NCI-H524 (cell line): ENCODE measurements at regions not wholly inside any gene's neighbourhood (a gene's known extent, or its start where the extent isn't known, plus 50 kb on each side); places are given as distances from the start of the nearest gene placed in this dataset.
A peak's percentile ranks its signal among the peaks of the same experiment; 100 is the strongest.
"Not testable (repeated sequence)": the region's sequence is repeated elsewhere in the genome, so short reads cannot be mapped to it uniquely, and the experiment has no call there.

Experiments
- DNase-seq, 2 experiments: peaks; one replicate each; lab custom pipeline; 2025; lab: John Stamatoyannopoulos, UW

GRCh38 chr5:94025788-94026473, 284.5 kb upstream of the POU5F2 start:
- DNase-seq: peak in 1 of 2 experiments; percentile 20

- DNase-seq: no peak
These were observed 283.2 kb upstream of the POU5F2 start for GRCh38 chr5:94024620-94025019.

DNA sequence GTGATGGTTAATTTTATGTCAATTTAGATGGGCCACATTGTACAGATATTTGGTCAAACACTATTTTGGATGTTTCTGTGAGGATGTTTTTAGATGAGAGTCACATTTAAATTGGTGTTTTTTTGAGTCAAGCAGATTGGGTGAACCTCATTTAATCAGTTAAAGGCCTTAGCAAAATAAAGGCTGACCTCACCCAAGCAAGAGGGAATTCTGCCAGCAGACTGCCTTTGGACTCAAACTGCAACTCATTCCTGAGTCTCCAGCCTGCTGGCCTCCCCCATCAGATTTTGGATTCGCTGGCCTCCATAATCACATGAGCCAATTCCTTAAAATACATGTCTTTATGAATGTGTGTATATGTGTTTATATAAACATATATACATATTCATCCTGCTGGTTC, 282.7 kb upstream of the POU5F2 start:
- no peak for DNase-seq

DNA sequence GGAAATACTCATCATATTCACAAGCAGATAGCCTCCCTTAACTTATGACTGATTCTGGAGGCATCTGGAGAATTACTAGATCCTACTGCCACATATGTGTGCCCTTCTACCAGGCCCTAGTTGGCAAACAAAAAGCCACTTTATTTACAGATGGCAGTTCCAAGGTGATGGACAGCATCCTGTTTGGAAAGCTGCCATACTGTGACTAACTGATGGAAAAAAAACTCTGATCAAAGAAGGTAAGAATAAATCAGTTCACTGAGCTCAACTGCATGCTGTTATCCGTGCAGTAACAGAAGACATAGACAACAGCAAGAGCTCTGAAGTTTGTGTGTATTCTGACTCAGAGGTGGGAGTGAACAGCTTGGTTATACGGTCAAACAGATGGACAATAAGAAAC, 279.8 kb upstream of the POU5F2 start:
- no peak for DNase-seq

DNA sequence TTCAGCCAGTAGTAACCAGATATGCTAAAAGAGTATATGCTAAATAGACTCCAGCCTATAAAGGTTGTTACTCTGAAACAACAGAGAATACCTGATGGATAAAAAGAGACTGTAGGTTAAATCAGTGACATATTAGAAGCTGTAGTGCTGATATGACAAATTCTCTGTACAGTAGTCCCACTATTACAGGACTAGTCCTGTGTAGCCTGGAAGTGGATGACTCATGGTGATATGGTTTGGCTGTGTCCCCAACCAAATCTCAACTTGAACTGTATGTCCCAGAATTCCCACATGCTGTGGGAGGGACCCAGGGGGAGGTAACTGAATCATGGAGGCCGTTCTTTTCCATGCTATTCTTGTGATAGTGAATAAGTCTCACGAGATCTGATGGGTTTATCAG, 276.2 kb upstream of the POU5F2 start:
- no peak for DNase-seq

GRCh38 chr5:94010814-94011213, 269.4 kb upstream of the POU5F2 start:
- DNase-seq: no peak

DNA sequence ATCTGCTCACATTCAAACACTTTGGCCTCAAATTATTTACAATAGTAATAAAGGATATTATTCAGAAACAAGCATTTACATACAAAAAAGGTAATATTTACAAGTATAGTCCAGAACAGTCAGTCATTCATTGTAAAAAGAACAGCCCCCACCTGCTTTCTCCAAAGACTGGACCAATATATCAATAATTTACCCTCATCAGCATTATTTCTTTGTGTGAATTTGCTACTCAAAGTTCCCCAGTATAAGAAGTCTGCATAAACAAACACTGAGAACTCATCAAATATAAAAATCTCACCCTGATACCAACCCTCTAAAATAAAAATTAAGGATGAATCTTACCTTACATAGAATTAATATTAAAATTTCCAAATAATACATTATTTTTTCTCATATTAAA, 267.8 kb upstream of the POU5F2 start:
- DNase-seq: no peak

DNA sequence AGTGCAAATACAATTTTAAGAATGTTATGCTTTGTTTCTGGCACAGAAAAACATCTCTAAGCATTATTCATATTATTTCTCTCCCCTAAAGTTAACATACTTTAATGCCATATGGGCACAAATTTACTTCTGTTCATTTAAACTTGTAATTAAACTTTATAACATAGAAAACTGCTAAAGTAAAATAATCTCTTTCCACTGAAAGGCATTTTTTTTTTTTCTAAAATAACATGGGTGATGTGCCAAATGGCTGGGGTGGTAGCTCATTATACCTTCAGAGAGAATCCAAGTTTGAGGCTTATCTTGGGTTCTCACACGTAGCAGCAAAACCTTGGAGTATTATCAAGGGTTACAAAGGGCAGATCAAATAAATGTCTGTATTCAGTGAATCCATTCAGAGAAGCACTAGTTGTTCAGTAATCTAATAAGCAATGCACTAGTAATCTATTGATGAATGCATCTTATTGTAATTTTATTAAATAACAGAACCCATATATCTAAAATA, 257.6 kb upstream of the POU5F2 start:
- DNase-seq: no peak

DNA sequence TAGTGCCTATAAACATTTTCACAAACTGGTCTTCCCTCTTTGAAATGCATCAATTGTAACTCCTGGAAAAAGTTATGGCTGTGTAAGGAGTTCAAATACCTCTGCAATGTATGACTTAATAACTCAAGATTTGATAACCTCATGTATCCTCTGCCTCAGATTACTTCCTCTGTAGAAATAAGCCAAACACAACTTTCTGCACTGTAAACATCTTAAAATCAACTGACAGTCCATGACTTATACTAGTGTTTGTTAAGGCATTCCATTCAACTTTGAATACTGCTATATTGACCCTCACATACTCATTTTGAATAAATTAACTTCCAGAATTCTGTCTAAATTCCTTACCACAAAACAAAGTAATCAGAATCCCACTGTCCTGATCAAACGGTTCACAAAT, 256.2 kb upstream of the POU5F2 start:
- DNase-seq: no peak

DNA sequence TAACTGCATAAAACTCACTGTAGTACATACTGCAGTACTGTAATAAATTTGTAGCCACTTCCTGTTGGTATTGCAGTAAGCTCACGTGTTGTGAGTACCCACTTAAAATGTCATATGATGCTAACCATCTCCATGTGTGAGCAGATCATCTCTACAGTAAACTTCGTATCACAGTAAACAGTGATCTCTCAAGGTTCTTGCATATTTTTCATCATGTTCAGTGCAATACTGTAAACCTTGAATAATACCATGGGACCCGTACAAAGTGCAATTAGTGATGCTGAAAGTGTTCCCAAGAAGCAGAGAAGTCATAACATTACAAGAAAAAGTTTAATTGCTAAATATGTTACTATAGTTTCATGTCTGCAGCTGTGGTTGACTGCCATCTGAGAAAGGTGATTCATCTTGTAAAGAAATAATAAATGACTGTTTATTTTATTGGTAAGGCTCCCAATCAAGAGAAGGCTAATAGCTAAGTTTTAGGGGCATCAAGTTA, 253.8 kb upstream of the POU5F2 start:
- DNase-seq: no peak

DNA sequence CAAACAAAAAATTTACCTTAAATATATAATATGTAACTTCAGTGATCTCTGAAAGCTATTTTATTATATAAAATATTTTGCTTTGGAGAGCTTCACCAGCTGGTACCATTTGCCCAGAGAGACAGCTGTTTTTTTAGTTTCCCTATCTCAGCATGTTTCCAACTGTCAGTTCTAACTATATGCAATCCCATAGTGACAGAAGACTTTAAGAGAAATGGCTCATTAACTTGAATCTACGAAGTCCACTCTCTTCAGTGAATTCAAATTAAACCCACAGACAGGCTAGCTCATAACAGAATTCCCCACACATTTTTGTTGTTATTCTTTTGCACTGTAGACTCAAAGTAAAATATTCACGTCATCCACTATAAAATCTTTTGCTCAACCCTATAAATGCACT, 251.8 kb upstream of the POU5F2 start:
- peak in 1 of 2 experiments; percentile 26 for DNase-seq

GRCh38 chr5:93990504-93991070, 249.2 kb upstream of the POU5F2 start:
- DNase-seq: no peak

DNA sequence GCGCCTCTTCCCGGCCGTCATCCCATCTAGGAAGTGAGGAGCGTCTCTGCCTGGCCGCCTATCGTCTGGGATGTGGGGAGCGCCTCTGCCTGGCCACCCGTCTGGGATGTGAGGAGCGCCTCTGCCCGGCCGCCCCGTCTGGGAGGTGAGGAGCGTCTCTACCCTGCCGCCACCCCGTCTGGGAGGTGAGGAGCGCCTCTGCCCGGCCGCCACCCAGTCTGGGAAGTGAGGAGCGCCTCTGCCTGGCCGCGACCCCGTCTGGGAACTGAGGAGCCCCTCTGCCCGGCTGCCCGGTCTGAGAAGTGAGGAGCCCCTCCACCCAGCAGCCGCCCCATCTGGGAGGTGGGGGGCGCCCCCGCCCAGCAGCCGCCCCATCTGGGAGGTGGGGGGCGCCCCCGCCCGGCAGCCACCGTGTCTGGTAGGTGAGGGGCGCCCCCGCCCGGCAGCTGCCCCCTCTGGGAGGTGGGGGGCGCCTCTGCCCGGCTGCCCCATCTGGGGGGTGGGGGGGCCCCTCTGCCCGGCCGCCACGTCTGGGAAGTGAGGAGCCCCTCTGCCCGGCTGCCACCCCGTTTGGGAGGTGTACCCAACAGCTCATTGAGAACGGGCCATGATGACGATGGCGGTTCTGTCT, 244.7 kb upstream of the POU5F2 start:
- DNase-seq: not testable (repeated sequence)

- no peak for DNase-seq
These were observed 236.8 kb upstream of the POU5F2 start for GRCh38 chr5:93978222-93978621.

GRCh38 chr5:93967923-93968322, 226.5 kb upstream of the POU5F2 start:
- no peak for DNase-seq

DNA sequence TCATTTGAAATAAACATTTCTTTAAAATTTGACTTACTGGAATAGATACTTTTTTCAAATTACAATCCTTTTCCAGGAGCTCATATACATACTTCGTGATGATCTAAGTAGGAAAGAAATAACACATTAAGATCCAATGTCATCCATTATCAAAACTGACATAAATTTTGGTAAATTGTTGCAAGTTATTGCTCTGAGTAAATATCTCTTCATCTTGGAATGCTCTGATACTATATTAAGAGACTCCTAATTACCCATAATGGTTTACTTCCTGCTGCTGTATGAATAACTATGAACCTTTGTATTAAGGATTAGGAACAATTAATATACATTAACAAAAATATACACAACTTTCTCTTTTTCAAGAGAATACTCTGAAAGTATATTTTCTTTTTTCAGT, 223.0 kb upstream of the POU5F2 start:
- DNase-seq: no peak

GRCh38 chr5:93960042-93960441, 218.6 kb upstream of the POU5F2 start:
- DNase-seq: no peak

- DNase-seq: no peak
These were observed 214.6 kb upstream of the POU5F2 start for GRCh38 chr5:93956006-93956405.

- DNase-seq: no peak
These were observed 213.1 kb upstream of the POU5F2 start for GRCh38 chr5:93954421-93955069.

DNA sequence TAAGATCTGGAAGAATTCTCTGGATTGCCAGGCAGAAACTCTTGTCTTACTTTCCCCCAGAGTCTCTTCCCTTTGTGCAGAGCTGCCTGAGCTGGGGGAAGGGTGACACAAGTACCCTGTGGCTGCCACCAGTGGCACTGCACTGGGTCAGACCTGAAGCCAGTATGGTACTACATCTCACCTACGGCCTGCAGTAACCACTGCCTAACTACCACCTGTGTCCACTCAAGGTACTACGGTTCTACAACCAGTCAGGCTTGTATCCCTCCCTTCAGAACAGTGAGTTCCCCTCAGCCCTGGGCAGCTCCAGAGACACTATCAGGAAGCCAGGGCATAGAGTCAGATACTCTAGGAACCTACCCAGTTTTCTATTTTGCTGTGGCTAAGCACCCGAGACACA, 212.0 kb upstream of the POU5F2 start:
- DNase-seq: no peak

DNA sequence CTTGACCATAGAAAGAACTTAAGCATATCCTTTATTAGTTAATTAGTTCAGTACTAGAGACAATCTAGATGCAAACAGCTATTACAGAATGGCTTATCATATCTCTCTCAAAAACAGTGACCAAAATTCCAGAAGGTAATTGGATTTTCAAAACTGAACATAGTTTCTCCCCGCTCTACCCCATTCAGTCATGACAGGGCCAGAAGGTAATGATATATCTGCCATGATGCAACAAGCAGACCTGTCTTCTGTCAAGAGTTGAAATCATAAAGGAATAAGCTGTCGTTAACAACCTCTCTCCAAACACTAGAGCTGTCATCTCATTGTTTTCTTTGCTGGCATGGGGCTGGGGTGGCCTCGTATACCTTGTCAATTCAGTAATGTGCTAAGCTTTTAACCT, 200.5 kb upstream of the POU5F2 start:
- peak in 1 of 2 experiments; percentile 3 for DNase-seq

DNA sequence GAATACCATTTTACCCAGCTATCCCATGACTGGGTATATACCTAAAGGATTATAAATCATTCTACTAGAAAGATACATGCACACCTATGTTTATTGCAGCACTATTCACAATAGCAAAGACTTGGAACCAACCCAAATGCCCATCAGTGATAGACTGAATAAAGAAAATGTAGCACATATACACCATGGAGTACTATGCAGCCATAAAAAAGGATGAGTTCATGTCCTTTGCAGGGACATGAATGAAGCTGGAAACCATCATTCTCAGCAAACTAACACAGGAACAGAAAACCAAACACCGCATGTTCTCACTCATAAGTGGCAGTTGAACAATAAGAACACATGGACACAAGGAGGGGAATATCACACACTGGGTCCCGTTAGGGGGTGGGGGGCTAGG, 191.9 kb upstream of the POU5F2 start:
- not testable (repeated sequence) for DNase-seq

GRCh38 chr5:93930098-93930497, 188.7 kb upstream of the POU5F2 start:
- no peak for DNase-seq
